Gastroesophageal sphincter (tissue), 3 donors: ENCODE measurements at regions not wholly inside any gene's neighbourhood (a gene's known extent, or its start where the extent isn't known, plus 50 kb on each side); places are given as distances from the start of the nearest gene placed in this dataset.

ENCODE experiments used
- EP300 ChIP-seq: sonication (generic); formaldehyde crosslinking; IDR thresholded peaks from one replicate; pipeline ENCODE4 v1.6.1; 2017; ENCODE audit warnings: antibody characterized with exemption, mild to moderate bottlenecking
- POLR2A ChIP-seq, 2 donors: fragments of 450-650 bp; IDR thresholded peaks; one replicate each; pipeline ENCODE4 v1.6.1; 2017; ENCODE audit warnings: antibody characterized with exemption in 2 of 2, mild to moderate bottlenecking in 2 of 2, moderate library complexity in 1 of 2
- POLR2AphosphoS5 ChIP-seq: sonication (generic); formaldehyde crosslinking; IDR thresholded peaks from one replicate; pipeline ENCODE4 v1.6.1; 2017; ENCODE audit warnings: antibody characterized with exemption
- TF ChIP-seq, protein P1 (sequence below), 4 experiments: fragments of 200-600 bp in 2 of 4; fragments of 450-650 bp in 2 of 4; sonication (generic) in 1 of 4; IDR thresholded peaks; one replicate each; pipeline ENCODE4 v1.5.1; 2017 to 2019; ENCODE audit warnings: antibody characterized with exemption in 4 of 4, mild to moderate bottlenecking in 2 of 4, moderate library complexity in 2 of 4

DNA sequence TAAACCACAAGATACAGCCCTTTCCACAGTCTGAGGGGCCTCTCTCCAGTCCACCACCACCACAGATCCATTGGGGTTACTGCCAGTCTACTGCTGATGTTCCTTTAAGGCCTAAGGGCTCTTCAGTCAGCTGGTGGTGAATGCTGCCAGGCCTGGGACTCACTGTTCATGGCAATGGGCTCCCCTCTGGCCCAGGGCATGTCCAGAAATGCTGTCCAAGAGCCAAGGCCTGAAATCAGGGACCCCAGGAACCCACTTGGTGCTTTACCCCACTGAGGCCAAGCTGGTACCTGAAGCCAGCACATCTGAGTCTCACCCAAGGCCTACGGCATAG is 128.6 kb upstream of the CBLB start:
- no peak for TF ChIP-seq POLR2A (IDR thresholded peaks at IDR 0.05)
- TF ChIP-seq, protein P1, sequence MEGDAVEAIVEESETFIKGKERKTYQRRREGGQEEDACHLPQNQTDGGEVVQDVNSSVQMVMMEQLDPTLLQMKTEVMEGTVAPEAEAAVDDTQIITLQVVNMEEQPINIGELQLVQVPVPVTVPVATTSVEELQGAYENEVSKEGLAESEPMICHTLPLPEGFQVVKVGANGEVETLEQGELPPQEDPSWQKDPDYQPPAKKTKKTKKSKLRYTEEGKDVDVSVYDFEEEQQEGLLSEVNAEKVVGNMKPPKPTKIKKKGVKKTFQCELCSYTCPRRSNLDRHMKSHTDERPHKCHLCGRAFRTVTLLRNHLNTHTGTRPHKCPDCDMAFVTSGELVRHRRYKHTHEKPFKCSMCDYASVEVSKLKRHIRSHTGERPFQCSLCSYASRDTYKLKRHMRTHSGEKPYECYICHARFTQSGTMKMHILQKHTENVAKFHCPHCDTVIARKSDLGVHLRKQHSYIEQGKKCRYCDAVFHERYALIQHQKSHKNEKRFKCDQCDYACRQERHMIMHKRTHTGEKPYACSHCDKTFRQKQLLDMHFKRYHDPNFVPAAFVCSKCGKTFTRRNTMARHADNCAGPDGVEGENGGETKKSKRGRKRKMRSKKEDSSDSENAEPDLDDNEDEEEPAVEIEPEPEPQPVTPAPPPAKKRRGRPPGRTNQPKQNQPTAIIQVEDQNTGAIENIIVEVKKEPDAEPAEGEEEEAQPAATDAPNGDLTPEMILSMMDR (IDR thresholded peaks at IDR 0.05): no peak
- no peak for TF ChIP-seq POLR2AphosphoS5
- no peak for TF ChIP-seq EP300
